ENCODE measurements at regions not wholly inside any gene's neighbourhood (a gene's known extent, or its start where the extent isn't known, plus 50 kb on each side); places are given as distances from the start of the nearest gene placed in this dataset.

DNA sequence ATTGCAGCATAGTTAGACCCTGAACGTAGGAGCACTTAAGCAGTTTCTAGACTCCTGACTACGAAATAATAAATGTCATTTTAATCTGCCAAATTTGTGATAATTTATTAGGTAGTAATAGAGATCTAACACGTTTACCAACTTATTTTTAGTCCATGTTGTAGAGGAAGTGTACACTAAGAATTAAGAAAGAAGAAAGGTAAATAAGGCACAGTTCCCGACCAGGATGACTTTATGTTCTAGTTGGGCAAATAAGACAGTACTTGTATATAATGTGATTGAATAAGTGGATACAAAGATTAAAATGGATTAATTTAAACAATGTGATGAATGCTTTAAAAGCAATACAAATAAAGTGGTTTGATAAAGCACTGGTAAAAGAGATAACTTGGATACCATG lies 1306.2 kb upstream of the PCDH20 start:
- no peak for TF ChIP-seq POLR2A (IDR thresholded peaks at IDR 0.05)
- TF ChIP-seq, protein P1, sequence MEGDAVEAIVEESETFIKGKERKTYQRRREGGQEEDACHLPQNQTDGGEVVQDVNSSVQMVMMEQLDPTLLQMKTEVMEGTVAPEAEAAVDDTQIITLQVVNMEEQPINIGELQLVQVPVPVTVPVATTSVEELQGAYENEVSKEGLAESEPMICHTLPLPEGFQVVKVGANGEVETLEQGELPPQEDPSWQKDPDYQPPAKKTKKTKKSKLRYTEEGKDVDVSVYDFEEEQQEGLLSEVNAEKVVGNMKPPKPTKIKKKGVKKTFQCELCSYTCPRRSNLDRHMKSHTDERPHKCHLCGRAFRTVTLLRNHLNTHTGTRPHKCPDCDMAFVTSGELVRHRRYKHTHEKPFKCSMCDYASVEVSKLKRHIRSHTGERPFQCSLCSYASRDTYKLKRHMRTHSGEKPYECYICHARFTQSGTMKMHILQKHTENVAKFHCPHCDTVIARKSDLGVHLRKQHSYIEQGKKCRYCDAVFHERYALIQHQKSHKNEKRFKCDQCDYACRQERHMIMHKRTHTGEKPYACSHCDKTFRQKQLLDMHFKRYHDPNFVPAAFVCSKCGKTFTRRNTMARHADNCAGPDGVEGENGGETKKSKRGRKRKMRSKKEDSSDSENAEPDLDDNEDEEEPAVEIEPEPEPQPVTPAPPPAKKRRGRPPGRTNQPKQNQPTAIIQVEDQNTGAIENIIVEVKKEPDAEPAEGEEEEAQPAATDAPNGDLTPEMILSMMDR (IDR thresholded peaks at IDR 0.05): no peak
- peak; percentile 61 for TF ChIP-seq POLR2AphosphoS5 (IDR thresholded peaks at IDR 0.05)

All from prostate gland (tissue), 2 donors.